ENCODE measurements at regions not wholly inside any gene's neighbourhood (a gene's known extent, or its start where the extent isn't known, plus 50 kb on each side); places are given as distances from the start of the nearest gene placed in this dataset.

DNA sequence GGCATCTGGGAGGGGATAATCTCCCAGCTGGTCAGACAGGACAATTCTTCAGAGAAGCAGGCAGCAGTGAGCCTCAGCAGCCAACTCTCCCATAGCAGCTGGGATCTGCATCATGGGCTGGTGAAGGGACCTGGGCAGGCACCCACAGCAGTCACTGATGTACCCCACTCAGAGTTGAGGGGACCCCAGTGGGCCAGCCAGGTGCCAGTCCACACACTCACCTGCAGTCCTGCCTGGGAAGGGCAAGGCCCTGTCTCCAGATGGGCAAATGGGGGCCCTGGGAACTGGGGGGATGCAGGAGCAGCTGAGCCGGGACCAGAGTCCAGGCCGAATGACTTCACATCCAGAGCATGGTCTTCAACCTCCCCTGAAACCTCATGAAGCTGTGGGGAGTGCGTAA, 170.4 kb downstream of the ZFP36L2 start:
- no peak overlapping the region for H3K27ac ChIP-seq (ENCODE audit: control insufficient read depth, insufficient read depth)
- DNase-seq (ENCODE audit: low read depth, low spot score) (no peak), FAIRE-seq (no peak), ATAC-seq (no peak)
- H3K9ac ChIP-seq (ENCODE audit: control insufficient read depth, insufficient read depth, low read length), result no peak overlapping the region
- in situ Hi-C loops (cut with MboI), result no loop called here
- BruUV-seq (replicated peaks), result no TSS peak
- no peaks in the 10 kb centered on the region for H3K36me3 ChIP-seq (ENCODE audit: control insufficient read depth in 2 of 2, insufficient read depth in 2 of 2, low read length in 1 of 2)
- ChIA-PET RAD21 (ENCODE audit: unreplicated experiment) (no interaction called here), SMC1A (ENCODE audit: uncharacterized antibody, unreplicated experiment) (no interaction called here), POLR2A (no interaction called here), CTCF (interaction anchor here (0.6 to 1.0 kb wide), 3 partner anchors 32 to 172 kb away, joined by 3 read pairs; no protein-coding TSS in a partner anchor)
- no peak overlapping the region for H3K4me2 ChIP-seq (ENCODE audit: control insufficient read depth, insufficient read depth)
- no peaks in the 10 kb centered on the region for H3K9me3 ChIP-seq (replicated peaks; ENCODE audit: control insufficient read depth, insufficient read depth, low read length)
- intact Hi-C loops (cut with micrococcal nuclease; ENCODE audit: unreplicated experiment), result no loop called here
- H3K4me3 ChIP-seq, result no peak overlapping the region
- H3K79me2 ChIP-seq (ENCODE audit: control insufficient read depth, insufficient read depth, low read length), result no peaks in the 10 kb centered on the region
- no peaks in the 10 kb centered on the region; the same call in 1 of the 2 replicates for H4K20me1 ChIP-seq (ENCODE audit: control insufficient read depth, insufficient read depth)
- TF ChIP-seq, protein P1, sequence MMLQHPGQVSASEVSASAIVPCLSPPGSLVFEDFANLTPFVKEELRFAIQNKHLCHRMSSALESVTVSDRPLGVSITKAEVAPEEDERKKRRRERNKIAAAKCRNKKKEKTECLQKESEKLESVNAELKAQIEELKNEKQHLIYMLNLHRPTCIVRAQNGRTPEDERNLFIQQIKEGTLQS (IDR thresholded peaks at IDR 0.05; ENCODE audit: borderline replicate concordance, extremely low read depth, low read depth, low read length), result no peak
- TF ChIP-seq IKZF1 (conservative IDR thresholded peaks at IDR 0.05) (no peak), BHLHE40 (IDR thresholded peaks at IDR 0.05; ENCODE audit: borderline replicate concordance in 1 of 2, low read depth in 2 of 2, low read length in 1 of 2) (no peak), CBX5 (IDR thresholded peaks at IDR 0.05; ENCODE audit: low read depth) (no peak), CEBPB (IDR thresholded peaks at IDR 0.05; ENCODE audit: borderline replicate concordance in 1 of 2, low read depth in 2 of 2, low read length in 2 of 2) (no peak), FOXM1 (IDR thresholded peaks at IDR 0.05; ENCODE audit: low read depth, low read length) (no peak), EGR1 (IDR thresholded peaks at IDR 0.05; ENCODE audit: borderline replicate concordance in 1 of 2, low read depth in 2 of 2, low read length in 2 of 2) (no peak), STAT1 (conservative IDR thresholded peaks at IDR 0.05) (no peak), EP300 (IDR thresholded peaks at IDR 0.05; ENCODE audit: borderline replicate concordance in 1 of 2, control insufficient read depth in 1 of 2, low read depth in 2 of 2, low read length in 2 of 2) (no peak), ZSCAN29 (IDR thresholded peaks at IDR 0.05) (no peak), TCF12 (IDR thresholded peaks at IDR 0.05; ENCODE audit: low read depth, low read length) (no peak), NFYA (IDR thresholded peaks at IDR 0.05; ENCODE audit: borderline replicate concordance, low read depth, low read length) (no peak), RAD51 (IDR thresholded peaks at IDR 0.05) (no peak)
- TF ChIP-seq, protein P2, sequence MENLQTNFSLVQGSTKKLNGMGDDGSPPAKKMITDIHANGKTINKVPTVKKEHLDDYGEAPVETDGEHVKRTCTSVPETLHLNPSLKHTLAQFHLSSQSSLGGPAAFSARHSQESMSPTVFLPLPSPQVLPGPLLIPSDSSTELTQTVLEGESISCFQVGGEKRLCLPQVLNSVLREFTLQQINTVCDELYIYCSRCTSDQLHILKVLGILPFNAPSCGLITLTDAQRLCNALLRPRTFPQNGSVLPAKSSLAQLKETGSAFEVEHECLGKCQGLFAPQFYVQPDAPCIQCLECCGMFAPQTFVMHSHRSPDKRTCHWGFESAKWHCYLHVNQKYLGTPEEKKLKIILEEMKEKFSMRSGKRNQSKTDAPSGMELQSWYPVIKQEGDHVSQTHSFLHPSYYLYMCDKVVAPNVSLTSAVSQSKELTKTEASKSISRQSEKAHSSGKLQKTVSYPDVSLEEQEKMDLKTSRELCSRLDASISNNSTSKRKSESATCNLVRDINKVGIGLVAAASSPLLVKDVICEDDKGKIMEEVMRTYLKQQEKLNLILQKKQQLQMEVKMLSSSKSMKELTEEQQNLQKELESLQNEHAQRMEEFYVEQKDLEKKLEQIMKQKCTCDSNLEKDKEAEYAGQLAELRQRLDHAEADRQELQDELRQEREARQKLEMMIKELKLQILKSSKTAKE (IDR thresholded peaks at IDR 0.05; ENCODE audit: low read depth, poor library complexity, severe bottlenecking), result no peak
- TF ChIP-seq, protein P3, sequence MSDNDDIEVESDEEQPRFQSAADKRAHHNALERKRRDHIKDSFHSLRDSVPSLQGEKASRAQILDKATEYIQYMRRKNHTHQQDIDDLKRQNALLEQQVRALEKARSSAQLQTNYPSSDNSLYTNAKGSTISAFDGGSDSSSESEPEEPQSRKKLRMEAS (IDR thresholded peaks at IDR 0.05; ENCODE audit: low read depth, low read length), result no peak
- TF ChIP-seq, protein P4, sequence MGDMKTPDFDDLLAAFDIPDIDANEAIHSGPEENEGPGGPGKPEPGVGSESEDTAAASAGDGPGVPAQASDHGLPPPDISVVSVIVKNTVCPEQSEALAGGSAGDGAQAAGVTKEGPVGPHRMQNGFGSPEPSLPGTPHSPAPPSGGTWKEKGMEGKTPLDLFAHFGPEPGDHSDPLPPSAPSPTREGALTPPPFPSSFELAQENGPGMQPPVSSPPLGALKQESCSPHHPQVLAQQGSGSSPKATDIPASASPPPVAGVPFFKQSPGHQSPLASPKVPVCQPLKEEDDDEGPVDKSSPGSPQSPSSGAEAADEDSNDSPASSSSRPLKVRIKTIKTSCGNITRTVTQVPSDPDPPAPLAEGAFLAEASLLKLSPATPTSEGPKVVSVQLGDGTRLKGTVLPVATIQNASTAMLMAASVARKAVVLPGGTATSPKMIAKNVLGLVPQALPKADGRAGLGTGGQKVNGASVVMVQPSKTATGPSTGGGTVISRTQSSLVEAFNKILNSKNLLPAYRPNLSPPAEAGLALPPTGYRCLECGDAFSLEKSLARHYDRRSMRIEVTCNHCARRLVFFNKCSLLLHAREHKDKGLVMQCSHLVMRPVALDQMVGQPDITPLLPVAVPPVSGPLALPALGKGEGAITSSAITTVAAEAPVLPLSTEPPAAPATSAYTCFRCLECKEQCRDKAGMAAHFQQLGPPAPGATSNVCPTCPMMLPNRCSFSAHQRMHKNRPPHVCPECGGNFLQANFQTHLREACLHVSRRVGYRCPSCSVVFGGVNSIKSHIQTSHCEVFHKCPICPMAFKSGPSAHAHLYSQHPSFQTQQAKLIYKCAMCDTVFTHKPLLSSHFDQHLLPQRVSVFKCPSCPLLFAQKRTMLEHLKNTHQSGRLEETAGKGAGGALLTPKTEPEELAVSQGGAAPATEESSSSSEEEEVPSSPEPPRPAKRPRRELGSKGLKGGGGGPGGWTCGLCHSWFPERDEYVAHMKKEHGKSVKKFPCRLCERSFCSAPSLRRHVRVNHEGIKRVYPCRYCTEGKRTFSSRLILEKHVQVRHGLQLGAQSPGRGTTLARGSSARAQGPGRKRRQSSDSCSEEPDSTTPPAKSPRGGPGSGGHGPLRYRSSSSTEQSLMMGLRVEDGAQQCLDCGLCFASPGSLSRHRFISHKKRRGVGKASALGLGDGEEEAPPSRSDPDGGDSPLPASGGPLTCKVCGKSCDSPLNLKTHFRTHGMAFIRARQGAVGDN (IDR thresholded peaks at IDR 0.05), result no peak
- H3K27me3 ChIP-seq (replicated peaks in 1 of 2; ENCODE audit: control insufficient read depth in 2 of 2, insufficient read depth in 2 of 2, low read length in 1 of 2), result no peaks in the 10 kb centered on the region; a peak in 1 of 4 replicates
- no peak overlapping the region for H2AFZ ChIP-seq (ENCODE audit: control insufficient read depth, low read depth, low read length)
- peaks cover 13% of the 10 kb centered on the region for H3K4me1 ChIP-seq (ENCODE audit: control insufficient read depth, insufficient read depth, low read length)
- 5% methylated on average over 3 of the region's 3 CpGs for WGBS (ENCODE audit: insufficient coverage, insufficient replicate concordance, low lambda C conversion rate, missing lambda C conversion rate)
